GM23248 (cell line): ENCODE measurements at regions not wholly inside any gene's neighbourhood (a gene's known extent, or its start where the extent isn't known, plus 50 kb on each side); places are given as distances from the start of the nearest gene placed in this dataset.
A peak's percentile ranks its signal among the peaks of the same experiment; 100 is the strongest.

Experiments
- DNase-seq: peaks from one replicate; pipeline ENCODE4 v3.0.0-alpha.2; 2015
- H2AFZ ChIP-seq: fragments of 200-600 bp; sonication (generic); 2 replicates; pipeline ENCODE4 v1.6.1; 2016; ENCODE audit warnings: antibody characterized with exemption
- H3F3A ChIP-seq: fragments of 200-600 bp; sonication (generic); 2 replicates; pipeline ENCODE4 v1.6.1; 2016; ENCODE audit warnings: mild to moderate bottlenecking, antibody characterized with exemption, mixed run types; ENCODE audit not compliant: insufficient read depth
- H3K27ac ChIP-seq: fragments of 200-600 bp; sonication (generic); 2 replicates; pipeline ENCODE4 v1.5.1; 2016; ENCODE audit warnings: mild to moderate bottlenecking
- H3K27me3 ChIP-seq: fragments of 200-600 bp; sonication (generic); replicated peaks from 2 replicates; pipeline ENCODE4 v1.6.1; 2016; ENCODE audit warnings: mild to moderate bottlenecking; ENCODE audit not compliant: insufficient read depth
- H3K36me3 ChIP-seq: fragments of 200-600 bp; sonication (generic); 2 replicates; pipeline ENCODE4 v1.6.1; 2016; ENCODE audit warnings: low read depth, mild to moderate bottlenecking
- H3K4me1 ChIP-seq: fragments of 200-600 bp; sonication (generic); 2 replicates; pipeline ENCODE4 v1.6.1; 2016; ENCODE audit warnings: mild to moderate bottlenecking; ENCODE audit not compliant: insufficient read depth
- H3K4me2 ChIP-seq: fragments of 200-600 bp; sonication (generic); one replicate; pipeline ENCODE4 v1.6.1; 2016; ENCODE audit warnings: mild to moderate bottlenecking; ENCODE audit not compliant: unreplicated experiment
- H3K4me3 ChIP-seq: fragments of 200-600 bp; sonication (generic); 2 replicates; pipeline ENCODE4 v1.5.1; 2016; ENCODE audit warnings: mild to moderate bottlenecking
- H3K79me2 ChIP-seq: fragments of 200-600 bp; sonication (generic); 2 replicates; pipeline ENCODE4 v1.6.1; 2016; ENCODE audit warnings: mild to moderate bottlenecking; ENCODE audit not compliant: insufficient read depth
- H3K9ac ChIP-seq: fragments of 200-600 bp; sonication (generic); 2 replicates; pipeline ENCODE4 v1.6.1; 2016; ENCODE audit warnings: mild to moderate bottlenecking
- H3K9me2 ChIP-seq: fragments of 200-600 bp; sonication (generic); 2 replicates; pipeline ENCODE4 v1.6.1; 2016; ENCODE audit warnings: mixed run types, mild to moderate bottlenecking, moderate library complexity; ENCODE audit not compliant: insufficient read depth
- H3K9me3 ChIP-seq: fragments of 200-600 bp; sonication (generic); one replicate; pipeline ENCODE4 v1.6.1; 2017; ENCODE audit warnings: low read depth
- H4K20me1 ChIP-seq: fragments of 200-600 bp; sonication (generic); 2 replicates; pipeline ENCODE4 v1.6.0; 2016; ENCODE audit not compliant: insufficient read depth
- EZH2 ChIP-seq: fragments of 200-600 bp; sonication (generic); IDR thresholded peaks from 2 replicates; pipeline ENCODE4 v1.6.1; 2018; ENCODE audit warnings: antibody characterized with exemption, mild to moderate bottlenecking; ENCODE audit not compliant: insufficient read depth, poor library complexity, severe bottlenecking
- EZH2phosphoT487 ChIP-seq: fragments of 200-600 bp; sonication (generic); IDR thresholded peaks from 2 replicates; pipeline ENCODE4 v1.6.1; 2018; ENCODE audit warnings: antibody characterized with exemption, moderate library complexity, mild to moderate bottlenecking, low read depth; ENCODE audit not compliant: insufficient read depth
- WGBS, 2 experiments: methylation state at CpG; one replicate each; pipeline ENCODE4 v1.1.6; 2015 to 2017; ENCODE audit warnings: low lambda C conversion rate in 2 of 2, low coverage in 1 of 2; ENCODE audit errors: missing lambda C conversion rate in 2 of 2; 5-methylcytosine and 5-hydroxymethylcytosine counted together
- in situ Hi-C: fragments of 300-500 bp; cut with MboI; formaldehyde crosslinking; loops from 2 replicates; pipeline ENCODE4 v1.15.0; 2020

DNA sequence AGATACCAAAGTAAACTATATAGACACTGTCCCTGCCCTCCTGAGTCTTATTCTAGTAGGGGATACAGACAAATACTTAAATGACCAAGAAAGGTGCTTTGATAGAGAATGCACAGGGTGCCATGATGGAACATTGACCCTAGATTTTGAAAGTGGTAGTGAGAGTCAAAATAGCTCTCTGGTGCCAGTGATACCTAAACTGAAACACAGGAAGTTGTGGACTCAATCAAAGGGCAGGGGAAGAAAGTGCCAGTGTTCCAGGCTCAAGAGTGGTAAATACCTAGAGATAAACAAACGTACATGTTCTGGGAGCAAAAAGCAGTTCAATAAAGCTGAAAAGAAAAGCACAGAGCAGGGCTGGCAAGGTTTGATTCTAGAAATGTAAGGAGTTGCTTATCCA is 267.6 kb downstream of the ISL1 start:
- Histone ChIP-seq H2AFZ (no peak overlapping the region), H3K4me1 (no peaks in the 10 kb centered on the region), H3K9ac (no peak overlapping the region), H3K36me3 (no peaks in the 10 kb centered on the region), H3K9me2 (no peaks in the 10 kb centered on the region), H3K4me3 (no peak overlapping the region), H3K27ac (no peak overlapping the region), H3K79me2 (no peaks in the 10 kb centered on the region), H4K20me1 (no peaks in the 10 kb centered on the region), H3K9me3 (no peaks in the 10 kb centered on the region), H3K4me2 (no peak overlapping the region), H3K27me3 (no peaks in the 10 kb centered on the region), H3F3A (no peaks in the 10 kb centered on the region)
- WGBS, 2 experiments: 0 to 10% methylated on average over 1 of the region's 1 CpG
- DNase-seq: no peak
- in situ Hi-C loops: no loop called here
- TF ChIP-seq EZH2 (no peak), EZH2phosphoT487 (no peak)

DNA sequence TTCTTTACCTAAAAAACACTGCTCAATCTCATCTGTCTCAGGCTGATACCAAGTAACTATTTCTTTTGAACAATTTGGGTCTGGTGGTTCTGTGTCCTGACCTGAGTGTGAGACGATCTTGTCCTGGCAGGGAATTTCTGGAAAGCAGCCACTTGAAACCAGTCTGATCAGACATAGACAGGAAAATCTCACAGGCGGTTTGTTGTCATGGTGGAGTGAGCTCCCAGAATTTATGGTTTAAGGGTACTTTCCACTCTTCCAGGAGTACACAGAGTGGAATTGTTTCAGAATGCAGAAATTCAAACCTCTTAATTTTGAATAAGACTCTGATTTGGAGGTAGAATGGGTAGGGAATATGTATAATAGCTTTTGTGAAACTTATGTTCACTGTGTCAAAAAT is 268.2 kb downstream of the ISL1 start:
- Histone ChIP-seq H3K36me3 (no peaks in the 10 kb centered on the region), H3K4me3 (no peak overlapping the region), H2AFZ (no peak overlapping the region), H3F3A (no peaks in the 10 kb centered on the region), H3K79me2 (no peaks in the 10 kb centered on the region), H3K27me3 (no peaks in the 10 kb centered on the region), H3K9ac (no peak overlapping the region), H3K4me2 (no peak overlapping the region), H4K20me1 (no peaks in the 10 kb centered on the region), H3K9me3 (no peaks in the 10 kb centered on the region), H3K27ac (no peak overlapping the region), H3K4me1 (no peaks in the 10 kb centered on the region), H3K9me2 (no peaks in the 10 kb centered on the region)
- WGBS, 2 experiments: 5 to 6% methylated on average over 2 of the region's 2 CpGs
- TF ChIP-seq EZH2phosphoT487 (no peak), EZH2 (no peak)
- DNase-seq: no peak
- in situ Hi-C loops: no loop called here

GRCh38 chr5:51651889-51652288 is 268.6 kb downstream of the ISL1 start:
- in situ Hi-C loops: no loop called here
- no peaks in the 10 kb centered on the region for H3K36me3 ChIP-seq
- no peak overlapping the region for H3K4me2 ChIP-seq
- no peak overlapping the region for H2AFZ ChIP-seq
- H3K9ac ChIP-seq: no peak overlapping the region
- WGBS, 2 experiments: 24 to 36% methylated on average over 2 of the region's 2 CpGs
- H3K4me1 ChIP-seq: no peaks in the 10 kb centered on the region
- no peaks in the 10 kb centered on the region for H4K20me1 ChIP-seq
- H3K79me2 ChIP-seq: no peaks in the 10 kb centered on the region
- H3K9me3 ChIP-seq: no peaks in the 10 kb centered on the region
- H3K9me2 ChIP-seq: no peaks in the 10 kb centered on the region
- H3F3A ChIP-seq: no peaks in the 10 kb centered on the region
- no peak overlapping the region for H3K4me3 ChIP-seq
- H3K27ac ChIP-seq: no peak overlapping the region
- DNase-seq: peak; percentile 1
- no peaks in the 10 kb centered on the region for H3K27me3 ChIP-seq
- TF ChIP-seq EZH2phosphoT487 (no peak), EZH2 (no peak)

GRCh38 chr5:51652980-51653379 is 269.7 kb downstream of the ISL1 start:
- Histone ChIP-seq H3K9ac (no peak overlapping the region), H3K4me2 (no peak overlapping the region), H3K79me2 (no peaks in the 10 kb centered on the region), H3K9me2 (no peaks in the 10 kb centered on the region), H3K4me1 (no peaks in the 10 kb centered on the region), H3K4me3 (no peak overlapping the region), H3K36me3 (no peaks in the 10 kb centered on the region), H3F3A (no peaks in the 10 kb centered on the region), H3K27me3 (no peaks in the 10 kb centered on the region), H3K9me3 (no peaks in the 10 kb centered on the region), H3K27ac (no peak overlapping the region), H2AFZ (no peak overlapping the region), H4K20me1 (no peaks in the 10 kb centered on the region)
- DNase-seq: no peak
- in situ Hi-C loops: no loop called here
- 51 to 57% methylated on average over 2 of the region's 2 CpGs for WGBS, 2 experiments
- TF ChIP-seq EZH2phosphoT487 (no peak), EZH2 (no peak)
